ENCODE measurements at regions not wholly inside any gene's neighbourhood (a gene's known extent, or its start where the extent isn't known, plus 50 kb on each side); places are given as distances from the start of the nearest gene placed in this dataset.
"Not testable (repeated sequence)": the region's sequence is repeated elsewhere in the genome, so short reads cannot be mapped to it uniquely, and the experiment has no call there.

DNA sequence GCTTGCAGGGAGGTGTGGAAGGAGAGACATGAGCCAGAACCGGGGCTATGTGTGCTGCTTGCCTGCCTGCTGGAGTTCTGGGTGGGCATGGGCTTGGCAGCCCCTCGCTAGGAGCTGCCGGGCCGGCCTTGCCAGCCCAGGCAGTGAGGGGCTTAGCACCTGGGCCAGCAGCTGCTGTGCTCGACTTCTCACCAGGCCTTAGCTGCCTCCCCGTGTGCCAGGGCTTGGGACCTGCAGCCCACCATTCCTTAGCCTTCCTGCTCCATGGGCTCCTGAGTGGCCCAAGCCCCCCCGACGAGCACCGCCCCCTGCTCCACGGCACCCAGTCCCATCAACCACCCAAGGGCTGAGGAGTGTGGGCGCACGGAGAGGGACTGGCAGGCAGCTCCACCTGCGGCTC is 111.3 kb downstream of the OTOP1 start:
- H3K9me3 Mint-ChIP-seq; POLR2A ChIA-PET; H3K4me3 Mint-ChIP-seq; H3K36me3 Mint-ChIP-seq (ENCODE audit: low read depth); H3K4me1 Mint-ChIP-seq; H3K27me3 Mint-ChIP-seq; DNase-seq; H3K27ac Mint-ChIP-seq: not testable (repeated sequence)
- CTCF ChIA-PET = interaction anchor here (0.6 kb wide), 1 partner anchor 943 kb away, joined by 3 read pairs; no protein-coding TSS in a partner anchor

DNA sequence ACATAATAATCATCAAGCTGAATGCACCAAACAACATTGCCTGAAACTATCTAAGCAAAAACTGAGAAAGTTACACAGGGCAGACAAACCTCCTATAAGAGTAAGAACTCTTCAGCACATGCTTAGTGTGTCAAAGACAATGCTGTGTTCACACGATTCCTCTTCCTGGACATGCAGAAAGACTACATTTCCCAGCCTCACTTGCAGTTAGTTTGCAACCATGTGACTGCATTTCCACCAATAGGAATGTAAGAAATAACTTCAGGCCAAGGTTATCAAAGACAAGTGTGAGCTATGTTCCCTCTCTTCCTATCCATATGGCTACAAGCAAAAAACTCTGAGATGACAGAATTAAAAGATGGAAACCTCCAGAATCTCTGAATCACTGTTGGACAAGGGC is 109.8 kb downstream of the OTOP1 start:
- POLR2A ChIA-PET; H3K9me3 Mint-ChIP-seq; H3K27me3 Mint-ChIP-seq; H3K36me3 Mint-ChIP-seq (ENCODE audit: low read depth); CTCF ChIA-PET; H3K4me1 Mint-ChIP-seq; H3K27ac Mint-ChIP-seq; DNase-seq; H3K4me3 Mint-ChIP-seq: not testable (repeated sequence)

DNA sequence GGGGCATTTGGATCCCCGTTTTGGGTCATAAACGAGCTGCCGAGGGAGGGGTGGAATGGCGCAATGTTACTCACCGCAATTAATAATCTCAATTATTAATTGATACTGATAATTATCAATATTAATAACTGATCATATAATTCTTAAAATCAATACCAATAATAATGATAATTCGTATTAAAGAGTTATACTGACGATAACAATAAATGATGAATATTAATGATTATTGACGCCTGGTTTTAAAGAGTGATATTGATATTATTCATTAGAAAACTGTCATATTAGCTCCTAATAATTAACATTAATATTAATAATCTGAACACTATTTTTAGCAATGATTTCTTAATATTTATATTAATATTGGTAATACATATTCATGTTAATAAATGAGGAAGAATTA is 92.4 kb downstream of the OTOP1 start:
- H3K4me3 Mint-ChIP-seq; CTCF ChIA-PET; H3K27me3 Mint-ChIP-seq; POLR2A ChIA-PET; DNase-seq; H3K9me3 Mint-ChIP-seq; H3K27ac Mint-ChIP-seq; H3K36me3 Mint-ChIP-seq (ENCODE audit: low read depth); H3K4me1 Mint-ChIP-seq: not testable (repeated sequence)

DNA sequence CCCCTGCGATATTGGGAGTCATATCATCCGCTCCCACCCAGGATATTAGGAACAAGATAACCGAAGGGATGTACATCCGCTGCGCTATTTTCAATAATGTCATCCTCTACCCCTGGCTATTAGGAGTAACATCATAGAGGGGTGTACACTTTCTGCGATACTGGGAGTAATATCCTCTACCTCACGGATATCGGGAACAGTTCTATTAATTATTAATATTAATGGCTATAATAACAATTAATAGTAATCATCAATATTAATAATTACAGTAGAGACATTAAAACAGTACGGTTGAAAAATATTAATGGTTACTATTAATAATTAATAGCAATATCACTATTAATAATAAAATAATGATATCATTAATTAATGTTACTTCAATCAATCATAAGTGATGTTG is 90.1 kb downstream of the OTOP1 start:
- CTCF ChIA-PET; H3K4me1 Mint-ChIP-seq; H3K4me3 Mint-ChIP-seq; H3K9me3 Mint-ChIP-seq; POLR2A ChIA-PET; H3K27ac Mint-ChIP-seq; DNase-seq; H3K27me3 Mint-ChIP-seq; H3K36me3 Mint-ChIP-seq (ENCODE audit: low read depth): not testable (repeated sequence)
